Fibroblast of skin of back (primary cell): ENCODE measurements at regions not wholly inside any gene's neighbourhood (a gene's known extent, or its start where the extent isn't known, plus 50 kb on each side); places are given as distances from the start of the nearest gene placed in this dataset.
"Not testable (repeated sequence)": the region's sequence is repeated elsewhere in the genome, so short reads cannot be mapped to it uniquely, and the experiment has no call there.

ENCODE experiments used
- DNase-seq: peaks from one replicate; pipeline ENCODE4 v3.0.0-alpha.2; 2013

DNA sequence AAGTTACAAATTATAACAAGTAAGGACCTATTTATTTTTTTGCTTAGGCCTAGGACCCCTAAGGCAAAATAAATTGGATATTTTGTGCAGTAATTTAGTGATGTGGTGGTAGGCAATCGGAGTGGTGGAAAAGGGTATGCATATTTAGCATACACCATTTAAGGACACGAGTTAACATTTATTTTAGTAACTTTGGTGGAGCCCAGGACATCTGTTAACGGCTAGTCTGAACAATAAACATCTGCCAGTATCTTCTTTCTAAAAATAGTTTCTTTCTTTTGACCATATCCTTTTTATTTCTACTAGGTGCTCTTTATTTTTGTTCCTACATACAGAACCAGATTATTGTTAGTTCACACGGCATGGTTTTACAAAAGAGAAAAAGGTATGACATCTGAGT lies 326.3 kb downstream of the CHL1 start:
- DNase-seq: no peak

DNA sequence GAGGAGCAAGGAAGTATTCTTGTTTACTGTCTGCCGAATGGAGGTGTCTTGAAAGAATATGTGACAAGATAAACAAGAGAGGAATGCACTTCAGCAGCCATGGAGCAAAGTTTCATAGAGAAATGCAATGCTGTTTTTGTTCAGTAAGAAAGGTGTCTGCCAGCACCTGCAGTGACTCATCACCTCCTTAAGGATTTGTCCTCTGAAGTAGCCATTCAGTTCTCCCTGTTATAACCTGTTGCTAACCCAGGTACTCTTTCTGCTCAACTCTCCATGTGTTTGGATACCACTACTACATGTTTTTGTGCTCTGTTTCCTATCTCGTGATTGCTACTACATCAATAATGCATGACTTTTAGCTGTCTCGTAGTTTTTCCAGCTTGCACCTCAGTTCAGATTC lies 328.9 kb downstream of the CHL1 start:
- DNase-seq: no peak

GRCh38 chr3:535566-536416 lies 339.2 kb downstream of the CHL1 start:
- peak; percentile 49 for DNase-seq

DNA sequence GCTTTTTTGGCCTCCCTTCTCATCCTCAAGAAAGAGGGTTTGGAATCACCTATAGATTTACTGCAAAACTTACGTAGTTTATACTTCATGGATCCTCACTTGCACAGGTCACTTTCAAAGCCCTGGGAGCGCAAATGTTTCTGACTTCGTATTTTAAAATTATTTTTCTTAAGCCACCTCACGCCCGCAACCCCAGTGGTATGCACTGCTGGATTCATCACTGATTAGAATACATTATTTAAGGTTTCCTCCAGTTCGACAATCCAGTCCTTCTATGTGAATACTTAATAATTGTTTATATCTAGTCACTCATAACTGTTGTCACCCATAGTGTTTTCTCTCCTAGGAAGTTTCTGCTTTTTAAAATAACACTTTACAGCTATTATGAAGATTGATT lies 339.9 kb downstream of the CHL1 start:
- no peak for DNase-seq

GRCh38 chr3:541062-541801 lies 344.7 kb downstream of the CHL1 start:
- DNase-seq: no peak

- DNase-seq: no peak
Measured at GRCh38 chr3:542021-542420, 345.5 kb downstream of the CHL1 start.

- no peak for DNase-seq
Measured at GRCh38 chr3:549636-550035, 353.1 kb downstream of the CHL1 start.

GRCh38 chr3:550471-550870 lies 353.9 kb downstream of the CHL1 start:
- no peak for DNase-seq

GRCh38 chr3:557972-558371 lies 361.4 kb downstream of the CHL1 start:
- no peak for DNase-seq

DNA sequence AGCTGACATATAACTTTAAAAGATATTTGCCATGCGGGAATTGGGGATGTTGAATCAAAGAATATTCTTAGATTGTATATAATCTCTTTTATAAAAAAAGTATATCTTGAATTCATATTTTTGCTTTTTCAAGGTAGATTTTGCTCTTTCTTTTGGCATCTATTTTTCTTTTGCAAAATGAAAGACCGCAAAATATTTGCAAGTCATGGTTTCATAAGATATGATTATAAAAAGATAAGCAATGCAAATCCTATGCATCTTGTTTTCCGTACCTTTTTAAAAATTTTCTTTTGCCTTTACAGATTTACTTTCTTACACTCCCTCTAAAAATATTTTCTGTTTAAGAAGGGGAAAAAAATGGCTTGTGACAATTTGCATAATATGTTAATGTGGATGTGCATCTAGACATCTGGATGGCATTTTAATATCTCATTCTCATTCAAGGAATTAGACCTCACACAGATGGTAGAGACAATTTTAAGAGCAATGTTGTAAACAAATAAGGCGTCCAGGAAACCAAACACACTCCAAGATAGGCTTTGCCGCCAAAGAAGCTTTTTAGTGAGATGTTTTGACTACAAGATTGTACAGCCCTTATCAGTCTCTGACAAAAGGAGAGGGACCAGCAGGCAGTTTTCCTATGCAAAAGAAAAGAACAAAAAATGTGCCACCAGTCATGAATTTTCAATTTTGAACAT lies 371.1 kb downstream of the CHL1 start:
- no peak for DNase-seq

GRCh38 chr3:579529-579928 lies 383.0 kb downstream of the CHL1 start:
- DNase-seq: not testable (repeated sequence)

DNA sequence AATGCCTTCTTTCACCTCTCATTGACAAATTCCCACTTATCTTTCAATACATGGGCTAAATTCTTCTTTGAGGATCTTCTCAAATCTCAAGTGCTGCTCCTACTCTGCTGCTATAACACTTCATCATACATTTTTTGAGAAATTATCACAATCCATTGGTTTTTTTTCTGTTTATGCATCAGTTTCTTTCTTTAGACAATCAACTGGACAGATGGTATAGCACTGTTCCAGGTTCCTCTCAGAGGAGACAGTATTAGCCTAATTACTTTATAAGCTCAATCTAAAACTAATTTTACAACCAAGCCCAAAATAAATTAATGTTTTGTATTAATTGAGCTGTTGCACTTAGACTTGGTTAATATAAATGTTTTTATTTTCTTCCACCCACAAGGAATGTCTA lies 392.5 kb downstream of the CHL1 start:
- DNase-seq: not testable (repeated sequence)

GRCh38 chr3:597304-597703 lies 400.7 kb downstream of the CHL1 start:
- DNase-seq: not testable (repeated sequence)

- DNase-seq: not testable (repeated sequence)
Measured at GRCh38 chr3:597746-598145, 401.2 kb downstream of the CHL1 start.

DNA sequence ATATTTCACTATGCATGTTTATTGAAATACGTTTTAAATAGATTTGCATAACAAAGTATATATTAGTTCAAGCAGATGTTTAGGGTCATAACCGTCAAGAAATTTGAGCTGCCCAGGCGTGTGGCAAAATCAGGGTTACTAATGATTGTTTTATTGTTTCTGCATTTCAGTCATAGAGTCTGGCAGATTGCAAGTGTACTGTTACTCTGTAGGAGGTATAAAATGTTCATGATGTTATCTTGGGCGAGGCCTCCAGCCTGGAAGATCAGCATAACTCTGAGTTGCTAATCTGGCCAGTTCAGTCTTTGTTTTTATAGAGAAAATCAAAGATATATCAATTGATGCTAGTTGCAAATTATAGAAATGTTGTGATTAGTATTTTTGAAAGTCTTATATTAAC lies 410.9 kb downstream of the CHL1 start:
- not testable (repeated sequence) for DNase-seq

DNA sequence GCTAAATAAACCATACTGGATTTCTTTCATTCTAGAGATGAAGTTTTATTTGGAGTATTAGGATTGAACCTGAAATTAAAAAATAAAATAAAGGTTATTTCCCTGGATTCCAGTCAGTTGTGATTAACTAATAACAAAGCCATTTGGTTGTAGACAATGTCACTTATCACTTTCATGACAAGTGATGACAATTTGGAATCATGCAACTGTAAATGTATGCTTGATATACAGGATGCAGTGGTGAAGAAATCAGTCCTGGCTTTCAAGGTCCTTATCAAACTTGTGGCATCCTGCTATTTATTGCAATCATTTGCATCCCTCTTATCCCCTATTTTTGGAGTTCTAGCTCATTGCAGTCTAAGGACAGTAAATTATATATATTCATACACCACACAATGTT lies 425.2 kb downstream of the CHL1 start:
- DNase-seq: no peak

GRCh38 chr3:622314-622713 lies 425.8 kb downstream of the CHL1 start:
- DNase-seq: no peak

- no peak for DNase-seq
Measured at GRCh38 chr3:623914-624545, 427.5 kb downstream of the CHL1 start.

DNA sequence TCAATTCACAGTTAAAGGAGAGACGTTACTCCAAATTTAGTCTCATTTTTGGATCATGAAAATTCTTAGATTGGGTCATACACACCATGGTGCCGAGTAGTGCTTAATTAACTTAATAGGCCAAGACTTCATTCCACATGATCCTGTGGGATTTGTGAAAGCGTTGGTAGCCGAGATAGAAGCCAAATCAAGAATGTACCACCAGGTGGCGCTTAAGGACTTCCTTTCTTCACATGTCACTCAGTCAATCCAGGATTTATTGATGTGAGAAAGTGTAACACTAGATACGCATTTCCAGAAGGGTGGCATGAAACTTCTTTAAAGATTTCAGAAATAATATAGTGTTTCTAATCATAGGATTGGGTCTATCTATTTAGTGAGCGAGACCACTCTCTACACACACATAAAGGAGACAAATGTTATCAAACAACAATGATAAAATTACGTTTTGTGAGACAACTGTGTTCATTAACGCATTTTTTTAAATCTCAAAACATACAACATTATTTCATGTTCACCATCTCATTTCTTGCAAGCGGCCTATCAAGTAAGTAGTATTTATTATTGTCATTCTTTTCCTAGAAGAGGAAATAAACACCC lies 436.1 kb downstream of the CHL1 start:
- peak; percentile 65 for DNase-seq

DNA sequence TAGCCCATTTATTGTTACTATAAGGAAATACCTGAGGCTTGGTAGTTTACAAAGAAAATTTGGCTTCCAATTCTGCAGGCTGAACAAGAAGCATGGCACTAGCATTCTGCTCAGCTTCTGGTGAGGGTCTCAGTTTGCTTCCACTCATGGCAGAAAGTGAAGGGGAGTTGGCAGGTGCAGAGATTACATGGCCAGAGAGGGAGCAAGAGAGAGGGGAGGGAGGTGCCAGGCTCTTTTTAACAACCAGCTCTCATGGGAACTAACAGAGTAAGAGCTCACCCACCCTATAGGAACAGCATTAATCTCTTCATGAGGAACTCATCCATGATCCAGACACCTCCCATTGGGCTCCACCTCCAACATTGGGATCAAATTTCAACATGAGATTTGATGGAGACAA lies 437.9 kb downstream of the CHL1 start:
- DNase-seq: no peak

DNA sequence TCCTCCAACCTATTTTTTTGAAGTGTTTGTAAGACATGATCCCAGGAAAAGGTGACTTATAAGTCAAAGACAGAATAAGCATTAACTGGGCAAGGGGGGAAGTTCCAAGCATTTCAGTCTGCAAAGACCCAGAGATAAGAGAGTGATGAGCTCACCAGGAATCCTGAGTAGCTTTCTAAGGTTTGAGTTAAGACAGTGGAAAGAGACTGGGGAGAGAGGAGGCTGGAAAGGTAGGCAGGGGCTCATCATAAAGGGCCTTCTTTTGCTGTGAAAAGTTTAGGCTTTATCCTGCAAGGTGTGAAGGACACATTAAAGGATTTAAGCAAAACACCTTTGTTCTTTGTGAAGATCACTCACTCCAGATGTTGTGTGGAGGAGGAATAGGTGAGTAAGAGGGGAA lies 438.8 kb downstream of the CHL1 start:
- DNase-seq: peak; percentile 8

DNA sequence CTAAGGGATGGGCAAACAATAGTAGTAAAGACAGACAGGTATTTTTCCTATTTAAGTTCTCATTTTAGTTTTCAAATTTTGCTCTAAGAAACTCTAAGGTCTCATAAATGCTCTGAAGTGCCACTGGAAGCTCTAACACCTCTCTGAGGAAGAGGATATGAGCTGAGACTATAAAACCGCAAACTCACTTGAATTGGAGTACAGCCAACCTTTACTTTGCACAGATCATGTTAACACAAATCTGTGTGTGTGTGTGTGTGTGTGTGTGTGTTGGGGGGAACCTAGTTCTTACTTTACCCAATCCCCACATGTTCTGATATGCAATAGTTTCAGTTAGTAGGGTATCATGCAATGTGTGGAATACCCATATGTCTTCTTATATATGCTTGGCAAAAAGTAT lies 446.8 kb downstream of the CHL1 start:
- DNase-seq: no peak

GRCh38 chr3:655824-656223 lies 437.0 kb upstream of the CNTN6 start:
- DNase-seq: no peak
